ENCODE measurements at regions not wholly inside any gene's neighbourhood (a gene's known extent, or its start where the extent isn't known, plus 50 kb on each side); places are given as distances from the start of the nearest gene placed in this dataset.
A peak's percentile ranks its signal among the peaks of the same experiment; 100 is the strongest.

DNA sequence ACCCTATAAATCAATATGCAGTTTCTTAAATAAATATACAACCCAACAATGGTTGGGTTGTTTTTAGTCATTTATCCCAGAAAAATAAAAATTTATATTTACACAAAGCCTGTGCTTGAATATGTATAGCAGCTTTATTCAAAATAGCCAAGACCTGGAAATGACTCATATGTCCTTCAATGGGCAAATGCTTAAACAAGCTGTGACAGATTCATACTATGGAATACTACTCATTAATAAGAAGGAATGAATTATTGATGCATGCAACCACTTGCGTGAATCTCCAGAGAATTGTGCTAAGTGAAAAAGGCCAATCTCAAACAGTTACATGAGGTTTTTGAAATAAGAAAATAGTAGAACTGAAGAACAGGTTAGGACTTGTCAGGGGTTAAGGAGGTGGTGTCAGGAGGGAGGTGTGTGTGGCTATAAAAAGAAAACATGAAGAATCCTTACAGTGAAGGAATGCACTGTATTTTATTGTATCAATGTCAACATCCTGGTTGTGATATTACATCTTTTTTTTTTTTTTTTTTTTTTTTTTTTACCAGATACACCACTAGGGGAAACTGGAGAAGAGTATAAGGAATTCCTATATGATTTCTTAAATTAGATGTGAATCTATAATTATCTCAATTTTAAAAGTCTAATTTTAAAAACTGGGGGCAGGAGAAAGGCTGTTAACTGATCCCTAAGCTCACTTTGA lies 82.4 kb upstream of the CD44 start:
- 0 out of 2 replicates have a peak, but pooled peaks cover 7% of the 10 kb centered on the region for H3K9me3 ChIP-seq (ENCODE audit: low read length)
- intact Hi-C loops (cut with micrococcal nuclease; ENCODE audit: unreplicated experiment): loop anchor here (5.0 kb wide), 1 partner anchor 59 kb away; no protein-coding TSS in a partner anchor
- H3K27ac ChIP-seq (ENCODE audit: low read depth, low read length, poor library complexity, severe bottlenecking): no peak overlapping the region
- H4K20me1 ChIP-seq (ENCODE audit: insufficient read depth, low read length): no peaks in the 10 kb centered on the region
- no peak overlapping the region for H3K4me3 ChIP-seq (ENCODE audit: low read depth, low read length, poor library complexity, severe bottlenecking)
- ChIA-PET POLR2A (interaction anchor here (1.0 to 2.9 kb wide), 2 partner anchors 9 to 84 kb away, joined by 3 to 17 read pairs; no protein-coding TSS in a partner anchor), CTCF (ENCODE audit: unreplicated experiment) (interaction anchor here (0.6 kb wide), 1 partner anchor 13 kb away, joined by 3 read pairs; no protein-coding TSS in a partner anchor)
- no peak overlapping the region for H3K4me2 ChIP-seq (ENCODE audit: low read length)
- H3K9me2 ChIP-seq (ENCODE audit: insufficient read depth, low read length): no peaks in the 10 kb centered on the region
- H3K4me1 ChIP-seq (ENCODE audit: insufficient read depth, low read length, poor library complexity, severe bottlenecking): peaks cover 21% of the 10 kb centered on the region
- H3K36me3 ChIP-seq (ENCODE audit: insufficient read depth, low read length): no peaks in the 10 kb centered on the region
- no peak overlapping the region for H2AFZ ChIP-seq (ENCODE audit: low read length)
- DNase-seq (ENCODE audit: low spot score): no peak
- TF ChIP-seq EZH2phosphoT487 (IDR thresholded peaks at IDR 0.05; ENCODE audit: borderline replicate concordance, low read depth, low read length): no peak
- TF ChIP-seq, protein P1, sequence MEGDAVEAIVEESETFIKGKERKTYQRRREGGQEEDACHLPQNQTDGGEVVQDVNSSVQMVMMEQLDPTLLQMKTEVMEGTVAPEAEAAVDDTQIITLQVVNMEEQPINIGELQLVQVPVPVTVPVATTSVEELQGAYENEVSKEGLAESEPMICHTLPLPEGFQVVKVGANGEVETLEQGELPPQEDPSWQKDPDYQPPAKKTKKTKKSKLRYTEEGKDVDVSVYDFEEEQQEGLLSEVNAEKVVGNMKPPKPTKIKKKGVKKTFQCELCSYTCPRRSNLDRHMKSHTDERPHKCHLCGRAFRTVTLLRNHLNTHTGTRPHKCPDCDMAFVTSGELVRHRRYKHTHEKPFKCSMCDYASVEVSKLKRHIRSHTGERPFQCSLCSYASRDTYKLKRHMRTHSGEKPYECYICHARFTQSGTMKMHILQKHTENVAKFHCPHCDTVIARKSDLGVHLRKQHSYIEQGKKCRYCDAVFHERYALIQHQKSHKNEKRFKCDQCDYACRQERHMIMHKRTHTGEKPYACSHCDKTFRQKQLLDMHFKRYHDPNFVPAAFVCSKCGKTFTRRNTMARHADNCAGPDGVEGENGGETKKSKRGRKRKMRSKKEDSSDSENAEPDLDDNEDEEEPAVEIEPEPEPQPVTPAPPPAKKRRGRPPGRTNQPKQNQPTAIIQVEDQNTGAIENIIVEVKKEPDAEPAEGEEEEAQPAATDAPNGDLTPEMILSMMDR (conservative IDR thresholded peaks at IDR 0.05; ENCODE audit: low read length): no peak; the same call in 1 of the 2 replicates
- no TSS peak for BruUV-seq (replicated peaks)
- H3K79me2 ChIP-seq (ENCODE audit: insufficient read depth, low read depth, low read length): no peaks in the 10 kb centered on the region

DNA sequence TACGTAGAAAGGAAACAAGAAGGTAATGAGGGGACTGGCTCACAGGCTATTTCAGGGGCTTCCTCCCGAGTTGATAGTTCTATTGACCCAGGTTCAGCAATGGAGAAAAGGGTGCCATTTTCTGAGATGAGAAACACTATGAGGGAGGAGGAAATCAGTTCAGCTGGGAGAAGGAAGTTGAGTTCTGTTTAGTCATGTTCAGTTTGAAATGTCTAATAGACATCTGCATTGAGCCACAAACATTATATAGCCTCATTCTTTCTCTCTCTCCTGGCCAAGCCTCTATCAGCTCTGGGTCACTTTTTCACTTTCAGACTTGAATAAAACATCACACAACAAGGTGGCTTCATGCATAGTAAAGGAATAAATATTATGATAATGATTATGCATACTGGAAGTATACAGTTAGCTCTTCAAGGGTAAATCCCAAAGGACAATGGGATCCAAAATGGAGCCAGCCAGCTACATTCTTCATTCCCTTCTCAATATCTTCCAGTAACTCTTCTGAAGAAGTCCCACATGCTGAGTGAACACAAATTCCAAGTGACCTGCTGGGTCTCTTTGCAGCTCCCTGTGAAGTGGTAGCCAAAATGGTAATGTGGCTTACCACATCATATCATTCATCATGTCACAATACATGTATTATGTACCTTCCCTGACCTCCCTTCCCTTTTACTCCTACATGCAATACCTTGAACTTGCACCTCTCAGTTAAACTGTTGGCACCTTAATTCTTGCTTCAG lies 80.9 kb upstream of the CD44 start:
- H3K4me2 ChIP-seq (ENCODE audit: low read length): no peak overlapping the region; the same call in 1 of the 2 replicates
- H3K36me3 ChIP-seq (ENCODE audit: insufficient read depth, low read length): no peaks in the 10 kb centered on the region
- H3K9me2 ChIP-seq (ENCODE audit: insufficient read depth, low read length): no peaks in the 10 kb centered on the region
- H4K20me1 ChIP-seq (ENCODE audit: insufficient read depth, low read length): no peaks in the 10 kb centered on the region
- no peak overlapping the region for H3K27ac ChIP-seq (ENCODE audit: low read depth, low read length, poor library complexity, severe bottlenecking)
- no peak for DNase-seq (ENCODE audit: low spot score)
- CTCF ChIA-PET (ENCODE audit: unreplicated experiment): interaction anchor here (1.5 to 3.7 kb wide), 2 partner anchors 11 to 42 kb away, joined by 3 to 15 read pairs; no protein-coding TSS in a partner anchor
- TF ChIP-seq, protein P1 (conservative IDR thresholded peaks at IDR 0.05; ENCODE audit: low read length): no peak
- TF ChIP-seq EZH2phosphoT487 (IDR thresholded peaks at IDR 0.05; ENCODE audit: borderline replicate concordance, low read depth, low read length): no peak
- no peaks in the 10 kb centered on the region for H3K79me2 ChIP-seq (ENCODE audit: insufficient read depth, low read depth, low read length)
- BruUV-seq (replicated peaks): no TSS peak
- intact Hi-C loops (cut with micrococcal nuclease; ENCODE audit: unreplicated experiment): loop anchor here (2.0 to 5.0 kb wide), 2 partner anchors 21 to 61 kb away; no protein-coding TSS in a partner anchor
- peaks cover 21% of the 10 kb centered on the region for H3K4me1 ChIP-seq (ENCODE audit: insufficient read depth, low read length, poor library complexity, severe bottlenecking)
- 0 out of 2 replicates have a peak, but pooled peaks cover 7% of the 10 kb centered on the region for H3K9me3 ChIP-seq (ENCODE audit: low read length)
- POLR2A ChIA-PET: interaction anchor here (0.7 to 3.4 kb wide), 11 partner anchors 7 to 125 kb away, joined by 3 to 20 read pairs (median 5); no protein-coding TSS in a partner anchor
- H3K4me3 ChIP-seq (ENCODE audit: low read depth, low read length, poor library complexity, severe bottlenecking): no peak overlapping the region
- H2AFZ ChIP-seq (ENCODE audit: low read length): peak overlapping the region; percentile 94; the same call in 1 of the 2 replicates
